ENCODE measurements at regions not wholly inside any gene's neighbourhood (a gene's known extent, or its start where the extent isn't known, plus 50 kb on each side); places are given as distances from the start of the nearest gene placed in this dataset.

GRCh38 chr5:74973694-74974093 lies 78.7 kb downstream of the GCNT4 start:
- TF ChIP-seq CTCF (IDR thresholded peaks at IDR 0.05; ENCODE audit: low read depth, low read length) (no peak), POLR2A (IDR thresholded peaks at IDR 0.05; ENCODE audit: extremely low read depth, insufficient read length) (no peak), MAX (IDR thresholded peaks at IDR 0.05; ENCODE audit: low read depth, low read length) (no peak)

Measured in NB4 (cell line).